Mammary epithelial cell (primary cell): ENCODE measurements at regions not wholly inside any gene's neighbourhood (a gene's known extent, or its start where the extent isn't known, plus 50 kb on each side); places are given as distances from the start of the nearest gene placed in this dataset.

Source experiments
- CTCF ChIP-seq, 2 donors: IDR thresholded peaks in 1 of 2; conservative IDR thresholded peaks in 1 of 2; 2 replicates each; pipeline ENCODE4 v1.5.1; 2011 to 2012; ENCODE audit warnings: inconsistent platforms in 2 of 2, low read length in 2 of 2, mild to moderate bottlenecking in 2 of 2, control low read depth in 1 of 2, low read depth in 1 of 2; ENCODE audit not compliant: insufficient read depth in 1 of 2; ENCODE audit errors: extremely low read depth in 1 of 2
- EZH2 ChIP-seq: IDR thresholded peaks from 2 replicates; pipeline ENCODE4 v1.6.1; 2012; ENCODE audit warnings: low read length, inconsistent platforms, borderline replicate concordance

DNA sequence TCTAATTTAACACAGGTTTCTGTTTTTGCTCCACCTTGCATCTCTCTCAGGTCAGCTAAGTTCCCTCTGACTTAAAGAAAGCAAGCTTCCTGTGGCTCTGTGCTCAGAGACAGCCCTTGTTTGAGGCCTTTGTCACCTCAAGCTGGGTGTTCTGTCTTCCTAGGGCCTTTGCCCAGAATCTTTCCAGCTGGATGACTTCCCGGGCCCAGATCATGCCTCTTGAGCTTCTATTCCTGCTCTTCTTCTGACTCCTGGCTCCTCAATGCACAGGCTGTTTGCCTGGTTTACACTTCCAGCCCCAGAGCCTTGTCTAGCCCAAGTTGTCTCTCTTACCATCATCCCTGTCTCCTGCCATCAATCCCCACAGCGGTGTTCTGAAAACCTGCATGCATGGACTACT, 300.6 kb downstream of the VPS13C start:
- no peak for TF ChIP-seq CTCF (conservative IDR thresholded peaks at IDR 0.05 in 1 of 2, IDR thresholded peaks at IDR 0.05 in 1 of 2; ENCODE audit: extremely low read depth in 1 of 2, insufficient read depth in 1 of 2, low read depth in 1 of 2, low read length in 2 of 2)
- no peak for TF ChIP-seq EZH2
